Right lobe of liver (tissue), 6 donors: ENCODE measurements at regions not wholly inside any gene's neighbourhood (a gene's known extent, or its start where the extent isn't known, plus 50 kb on each side); places are given as distances from the start of the nearest gene placed in this dataset.

Experiments used
- ATAC-seq, 4 donors: fragments of 200-7000 bp; cut with Tn5 transposase; one replicate each; pipeline ENCODE4 v1.9.1; 2020; ENCODE audit warnings: mild to moderate bottlenecking in 4 of 4, moderate library complexity in 4 of 4
- DNase-seq, 3 donors: peaks; one replicate each; pipeline ENCODE4 v3.0.0-alpha.2; 2020
- H3K27ac ChIP-seq, 3 donors: fragments of 200-600 bp; one replicate each; pipeline ENCODE4 v1.8.0; 2022
- H3K27me3 ChIP-seq, 2 donors: fragments of 200-600 bp; one replicate each; pipeline ENCODE4 v1.8.0; 2022
- H3K36me3 ChIP-seq, 4 donors: fragments of 200-600 bp; sonication (generic) in 1 of 4; one replicate each; pipeline versions ENCODE4 v1.5.1 to v1.8.0; 2017 to 2022; ENCODE audit warnings: control low read depth in 1 of 4
- H3K4me1 ChIP-seq, 4 donors: fragments of 200-600 bp; sonication (generic) in 1 of 4; one replicate each; pipeline versions ENCODE4 v1.5.1 to v1.8.0; 2017 to 2022; ENCODE audit warnings: control low read depth in 1 of 4
- H3K4me3 ChIP-seq, 3 donors: fragments of 200-600 bp; one replicate each; pipeline ENCODE4 v1.8.0; 2022
- H3K9me3 ChIP-seq, 4 donors: fragments of 200-600 bp; sonication (generic) in 1 of 4; one replicate each; pipeline versions ENCODE4 v1.5.1 to v1.8.0; 2017 to 2022; ENCODE audit warnings: control low read depth in 1 of 4
- CTCF ChIP-seq, 4 donors: fragments of 200-600 bp in 3 of 4; fragments of 450-650 bp in 1 of 4; IDR thresholded peaks; one replicate each; pipeline versions ENCODE4 v1.5.1 to v1.8.0; 2016 to 2022; ENCODE audit warnings: antibody characterized with exemption in 4 of 4, mild to moderate bottlenecking in 2 of 4
- POLR2A ChIP-seq: fragments of 450-650 bp; IDR thresholded peaks from one replicate; pipeline ENCODE4 v1.6.1; 2017; ENCODE audit warnings: antibody characterized with exemption, mild to moderate bottlenecking
- WGBS: methylation state at CpG from one replicate; pipeline ENCODE4 v1.1.6; 2018; ENCODE audit warnings: low coverage, low lambda C conversion rate; ENCODE audit not compliant: insufficient coverage; ENCODE audit errors: missing lambda C conversion rate; 5-methylcytosine and 5-hydroxymethylcytosine counted together
- intact Hi-C, 2 donors: fragments of 100-400 bp; cut with DNase I; formaldehyde crosslinking; loops; one replicate each; pipeline versions ENCODE4 v1.11.2 to v1.14.1; 2022
- donor health status: DM: no; HTN: yes; CAD: no.
- donor health status: DM: no; HTN: no; CAD: no.
- donor health status: DM: no; HTN: no; CAD: no.
- donor health status: DM: no; HTN: yes; CAD: no.
- donor health status: DM: no; HTN: yes; CAD: no.

- no peak for ATAC-seq
- 42% methylated on average over 4 of the region's 4 CpGs for WGBS
Observed at GRCh38 chr11:127070808-127071207, 70.2 kb upstream of the KIRREL3 start.

GRCh38 chr11:127066401-127067090 is 66.0 kb upstream of the KIRREL3 start:
- no peaks in the 10 kb centered on the region for H3K9me3 ChIP-seq
- WGBS = 51% methylated on average over 7 of the region's 7 CpGs
- no peak overlapping the region for H3K27ac ChIP-seq
- TF ChIP-seq CTCF (IDR thresholded peaks at IDR 0.05) (no peak), POLR2A (no peak)
- no peak overlapping the region for H3K4me3 ChIP-seq
- no peaks in the 10 kb centered on the region for H3K36me3 ChIP-seq
- intact Hi-C loops = no loop called here
- H3K27me3 ChIP-seq = no peaks in the 10 kb centered on the region
- no peaks in the 10 kb centered on the region for H3K4me1 ChIP-seq
- ATAC-seq (peak in 2 of 4 donors; percentile 40 to 55), DNase-seq (no peak)

More at GRCh38 chr11:127070808-127071207, 70.2 kb upstream of the KIRREL3 start:
- Histone ChIP-seq H3K4me3 (no peak overlapping the region), H3K27ac (no peak overlapping the region), H3K4me1 (no peaks in the 10 kb centered on the region), H3K9me3 (no peaks in the 10 kb centered on the region), H3K36me3 (no peaks in the 10 kb centered on the region), H3K27me3 (no peaks in the 10 kb centered on the region)
- intact Hi-C loops = no loop called here
- DNase-seq = no peak
- no peak for TF ChIP-seq CTCF (IDR thresholded peaks at IDR 0.05)
- no peak for TF ChIP-seq POLR2A

- Histone ChIP-seq H3K36me3 (no peaks in the 10 kb centered on the region), H3K27ac (no peak overlapping the region), H3K27me3 (no peaks in the 10 kb centered on the region), H3K4me1 (no peaks in the 10 kb centered on the region), H3K4me3 (no peak overlapping the region), H3K9me3 (no peaks in the 10 kb centered on the region)
- DNase-seq = no peak
- ATAC-seq = peak in 1 of 4 donors; percentile 44
- intact Hi-C loops = no loop called here
- no peak for TF ChIP-seq POLR2A
- no peak for TF ChIP-seq CTCF (IDR thresholded peaks at IDR 0.05)
- 29% methylated on average over 2 of the region's 3 CpGs for whole genome bisulfite sequencing
Observed at GRCh38 chr11:127063241-127063640, 62.7 kb upstream of the KIRREL3 start.

GRCh38 chr11:127061947-127062346 is 61.4 kb upstream of the KIRREL3 start:
- no peaks in the 10 kb centered on the region for H3K9me3 ChIP-seq
- no peaks in the 10 kb centered on the region for H3K36me3 ChIP-seq
- no peak overlapping the region for H3K4me3 ChIP-seq
- no peaks in the 10 kb centered on the region for H3K27me3 ChIP-seq
- H3K27ac ChIP-seq = no peak overlapping the region
- H3K4me1 ChIP-seq = no peaks in the 10 kb centered on the region
- ATAC-seq (no peak), DNase-seq (no peak)
- intact Hi-C loops = no loop called here
- TF ChIP-seq POLR2A = no peak
- TF ChIP-seq CTCF (IDR thresholded peaks at IDR 0.05) = no peak

GRCh38 chr11:127059750-127060149 is 59.2 kb upstream of the KIRREL3 start:
- intact Hi-C loops = no loop called here
- Histone ChIP-seq H3K27ac (no peak overlapping the region), H3K36me3 (no peaks in the 10 kb centered on the region), H3K4me1 (no peaks in the 10 kb centered on the region), H3K27me3 (no peaks in the 10 kb centered on the region), H3K4me3 (no peak overlapping the region), H3K9me3 (no peaks in the 10 kb centered on the region)
- ATAC-seq (peak in 1 of 4 donors; percentile 18), DNase-seq (no peak)
- no peak for TF ChIP-seq CTCF (IDR thresholded peaks at IDR 0.05)
- TF ChIP-seq POLR2A = no peak
- WGBS = 63% methylated on average over 1 of the region's 7 CpGs
